ENCODE measurements at regions not wholly inside any gene's neighbourhood (a gene's known extent, or its start where the extent isn't known, plus 50 kb on each side); places are given as distances from the start of the nearest gene placed in this dataset.
"Not testable (repeated sequence)": the region's sequence is repeated elsewhere in the genome, so short reads cannot be mapped to it uniquely, and the experiment has no call there.

GRCh38 chr5:57358796-57359592 is 123.6 kb downstream of the ACTBL2 start:
- Histone ChIP-seq H3K9me3 (no peaks in the 10 kb centered on the region), H3K4me1 (no peaks in the 10 kb centered on the region), H3K27me3 (no peaks in the 10 kb centered on the region), H3K36me3 (replicated peaks in 1 of 2; ENCODE audit: insufficient read depth in 1 of 2, low read depth in 2 of 2) (no peaks in the 10 kb centered on the region), H3K27ac (no peak overlapping the region), H3K4me3 (no peak overlapping the region)
- no peak for TF ChIP-seq POLR2A (IDR thresholded peaks at IDR 0.05)
- TF ChIP-seq, protein P1, sequence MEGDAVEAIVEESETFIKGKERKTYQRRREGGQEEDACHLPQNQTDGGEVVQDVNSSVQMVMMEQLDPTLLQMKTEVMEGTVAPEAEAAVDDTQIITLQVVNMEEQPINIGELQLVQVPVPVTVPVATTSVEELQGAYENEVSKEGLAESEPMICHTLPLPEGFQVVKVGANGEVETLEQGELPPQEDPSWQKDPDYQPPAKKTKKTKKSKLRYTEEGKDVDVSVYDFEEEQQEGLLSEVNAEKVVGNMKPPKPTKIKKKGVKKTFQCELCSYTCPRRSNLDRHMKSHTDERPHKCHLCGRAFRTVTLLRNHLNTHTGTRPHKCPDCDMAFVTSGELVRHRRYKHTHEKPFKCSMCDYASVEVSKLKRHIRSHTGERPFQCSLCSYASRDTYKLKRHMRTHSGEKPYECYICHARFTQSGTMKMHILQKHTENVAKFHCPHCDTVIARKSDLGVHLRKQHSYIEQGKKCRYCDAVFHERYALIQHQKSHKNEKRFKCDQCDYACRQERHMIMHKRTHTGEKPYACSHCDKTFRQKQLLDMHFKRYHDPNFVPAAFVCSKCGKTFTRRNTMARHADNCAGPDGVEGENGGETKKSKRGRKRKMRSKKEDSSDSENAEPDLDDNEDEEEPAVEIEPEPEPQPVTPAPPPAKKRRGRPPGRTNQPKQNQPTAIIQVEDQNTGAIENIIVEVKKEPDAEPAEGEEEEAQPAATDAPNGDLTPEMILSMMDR (IDR thresholded peaks at IDR 0.05), result no peak
- DNase-seq, result no peak
- intact Hi-C loops (cut with DNase I), result no loop called here
- WGBS, 2 donors, result 79 to 80% methylated on average over 5 of the region's 5 CpGs
- no peak for ATAC-seq

GRCh38 chr5:57356850-57357249 is 125.8 kb downstream of the ACTBL2 start:
- H3K27me3 ChIP-seq; H3K36me3 ChIP-seq (replicated peaks in 1 of 2; ENCODE audit: insufficient read depth in 1 of 2, low read depth in 2 of 2); H3K4me1 ChIP-seq; H3K27ac ChIP-seq; intact Hi-C loops (cut with DNase I); H3K9me3 ChIP-seq; DNase-seq; ATAC-seq; H3K4me3 ChIP-seq: not testable (repeated sequence)
- WGBS, 2 donors, result 70% methylated on average over 12 of the region's 16 CpGs; no CpG with 5 or more reads in 1 of the 2 donors

GRCh38 chr5:57349214-57349613 is 133.4 kb downstream of the ACTBL2 start:
- peaks cover 11% of the 10 kb centered on the region for H3K4me1 ChIP-seq
- H3K4me3 ChIP-seq, result no peak overlapping the region
- WGBS, 2 donors, result 32 to 64% methylated on average over 1 of the region's 1 CpG
- TF ChIP-seq, protein P1 (IDR thresholded peaks at IDR 0.05), result no peak
- no peak overlapping the region for H3K27ac ChIP-seq
- no peaks in the 10 kb centered on the region for H3K27me3 ChIP-seq
- intact Hi-C loops (cut with DNase I), result no loop called here
- ATAC-seq (no peak), DNase-seq (no peak)
- H3K36me3 ChIP-seq (replicated peaks in 1 of 2; ENCODE audit: insufficient read depth in 1 of 2, low read depth in 2 of 2), result no peaks in the 10 kb centered on the region
- H3K9me3 ChIP-seq, result no peaks in the 10 kb centered on the region

- TF ChIP-seq, protein P1 (IDR thresholded peaks at IDR 0.05), result no peak
- no peak for TF ChIP-seq POLR2A (IDR thresholded peaks at IDR 0.05)
- DNase-seq (no peak), ATAC-seq (no peak)
- H3K4me1 ChIP-seq, result peaks cover 11% of the 10 kb centered on the region
- H3K4me3 ChIP-seq, result no peak overlapping the region
- WGBS, 2 donors, result 32% methylated on average over 7 of the region's 7 CpGs
- no peaks in the 10 kb centered on the region for H3K27me3 ChIP-seq
- intact Hi-C loops (cut with DNase I), result no loop called here
- H3K9me3 ChIP-seq, result no peaks in the 10 kb centered on the region
- H3K36me3 ChIP-seq (replicated peaks in 1 of 2; ENCODE audit: insufficient read depth in 1 of 2, low read depth in 2 of 2), result no peaks in the 10 kb centered on the region
- no peak overlapping the region for H3K27ac ChIP-seq
These were observed 134.1 kb downstream of the ACTBL2 start for GRCh38 chr5:57348376-57349140.

DNA sequence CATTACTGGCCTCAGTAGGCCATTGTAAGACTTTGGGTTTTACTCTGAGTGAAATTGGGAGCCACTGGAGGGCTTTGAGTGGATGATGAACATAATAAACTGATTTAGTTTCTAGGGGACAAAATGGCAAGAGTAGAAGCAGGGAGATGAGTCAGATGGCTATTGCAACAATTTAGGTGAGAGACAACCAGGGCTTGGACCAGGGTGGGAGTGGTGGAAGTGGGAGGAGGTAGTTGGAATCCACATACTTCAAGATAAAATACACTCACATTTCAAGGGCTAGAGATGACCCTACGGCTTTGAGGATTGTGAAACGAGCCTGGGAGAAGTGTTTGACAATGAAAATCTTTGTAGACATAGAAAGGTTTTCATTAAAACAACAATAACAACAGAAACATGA is 136.3 kb downstream of the ACTBL2 start:
- DNase-seq (no peak), ATAC-seq (no peak)
- Histone ChIP-seq H3K27me3 (no peaks in the 10 kb centered on the region), H3K36me3 (replicated peaks in 1 of 2; ENCODE audit: insufficient read depth in 1 of 2, low read depth in 2 of 2) (no peaks in the 10 kb centered on the region), H3K4me1 (peaks cover 11% of the 10 kb centered on the region), H3K4me3 (no peak overlapping the region), H3K9me3 (no peaks in the 10 kb centered on the region), H3K27ac (no peak overlapping the region)
- intact Hi-C loops (cut with DNase I), result no loop called here
- WGBS, 2 donors, result 81 to 97% methylated on average over 2 of the region's 2 CpGs
- no peak for TF ChIP-seq POLR2A (IDR thresholded peaks at IDR 0.05)
- TF ChIP-seq, protein P1 (IDR thresholded peaks at IDR 0.05), result no peak
